ENCODE measurements at regions not wholly inside any gene's neighbourhood (a gene's known extent, or its start where the extent isn't known, plus 50 kb on each side); places are given as distances from the start of the nearest gene placed in this dataset.

- TF ChIP-seq CTCF (IDR thresholded peaks at IDR 0.05; ENCODE audit: extremely low read depth, missing control alignments) = no peak
- DNase-seq (ENCODE audit: low spot score) = no peak
Measured at GRCh38 chr13:74217811-74218210, 83.6 kb upstream of the KLF12 start.

GRCh38 chr13:74215420-74215819 lies 81.2 kb upstream of the KLF12 start:
- no peak for TF ChIP-seq CTCF (IDR thresholded peaks at IDR 0.05; ENCODE audit: extremely low read depth, missing control alignments)
- DNase-seq (ENCODE audit: low spot score) = no peak

- TF ChIP-seq CTCF (IDR thresholded peaks at IDR 0.05; ENCODE audit: extremely low read depth, missing control alignments) = no peak
- no peak for DNase-seq (ENCODE audit: low spot score)
Measured at GRCh38 chr13:74214321-74214720, 80.1 kb upstream of the KLF12 start.

GRCh38 chr13:74210693-74211393 lies 76.6 kb upstream of the KLF12 start:
- no peak for TF ChIP-seq CTCF (IDR thresholded peaks at IDR 0.05; ENCODE audit: extremely low read depth, missing control alignments)
- DNase-seq (ENCODE audit: low spot score) = no peak

GRCh38 chr13:74206855-74207254 lies 72.7 kb upstream of the KLF12 start:
- no peak for DNase-seq (ENCODE audit: low spot score)

GRCh38 chr13:74206061-74206561 lies 71.9 kb upstream of the KLF12 start:
- DNase-seq (ENCODE audit: low spot score) = no peak
- no peak for TF ChIP-seq CTCF (IDR thresholded peaks at IDR 0.05; ENCODE audit: extremely low read depth, missing control alignments)

More at GRCh38 chr13:74206855-74207254, 72.7 kb upstream of the KLF12 start:
- TF ChIP-seq CTCF (IDR thresholded peaks at IDR 0.05; ENCODE audit: extremely low read depth, missing control alignments) = no peak

- no peak for TF ChIP-seq CTCF (IDR thresholded peaks at IDR 0.05; ENCODE audit: extremely low read depth, missing control alignments)
- DNase-seq (ENCODE audit: low spot score) = no peak
Measured at GRCh38 chr13:74205313-74205690, 71.1 kb upstream of the KLF12 start.
